ENCODE measurements at regions not wholly inside any gene's neighbourhood (a gene's known extent, or its start where the extent isn't known, plus 50 kb on each side); places are given as distances from the start of the nearest gene placed in this dataset.
"Not testable (repeated sequence)": the region's sequence is repeated elsewhere in the genome, so short reads cannot be mapped to it uniquely, and the experiment has no call there.

- DNase-seq (ENCODE audit: insufficient read length, low spot score), result no peak
Observed at GRCh38 chr3:105093371-105094252, 273.1 kb upstream of the ALCAM start.

DNA sequence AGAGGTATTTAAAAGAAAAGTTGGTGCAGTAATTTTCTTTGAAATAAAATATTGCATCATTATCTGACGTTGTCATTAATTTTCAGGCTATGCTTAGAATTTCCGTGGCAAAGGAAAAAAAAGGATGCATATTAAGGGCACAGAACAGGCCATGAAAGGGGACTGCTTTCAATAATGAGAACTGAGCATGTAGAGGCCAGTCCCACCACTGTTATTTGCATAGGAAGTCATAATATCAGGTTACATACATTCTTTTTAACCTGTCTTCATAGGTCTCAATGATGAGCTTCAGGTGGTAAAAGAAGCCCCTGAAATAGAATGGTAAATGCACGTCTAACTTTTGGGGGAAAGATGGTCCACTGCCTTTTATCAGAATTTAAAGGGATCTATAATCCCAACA is 272.1 kb upstream of the ALCAM start:
- FAIRE-seq (no peak), DNase-seq (ENCODE audit: insufficient read length, low spot score) (no peak)

More at GRCh38 chr3:105093371-105094252, 273.1 kb upstream of the ALCAM start:
- FAIRE-seq, result no peak

GRCh38 chr3:105096071-105096470 is 270.6 kb upstream of the ALCAM start:
- no peak for FAIRE-seq
- no peak for DNase-seq (ENCODE audit: insufficient read length, low spot score)

DNA sequence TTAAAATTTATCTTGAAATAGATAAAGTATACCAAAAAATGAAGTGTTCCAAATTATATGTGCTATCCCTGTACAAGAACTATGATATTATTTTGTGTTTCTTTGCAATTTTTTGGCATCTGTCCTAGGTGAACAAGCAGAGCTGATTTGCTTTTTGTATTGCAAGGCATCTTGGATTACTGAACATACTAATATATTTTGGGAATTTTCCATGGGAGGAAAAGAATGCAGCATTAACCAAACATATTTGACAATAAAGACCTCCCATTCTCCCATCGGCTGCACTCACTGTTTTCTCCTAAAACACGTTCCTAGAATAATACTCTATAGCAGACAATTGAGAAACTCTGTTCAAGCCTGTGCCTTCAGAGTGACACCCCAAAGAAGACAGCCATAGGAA is 265.1 kb upstream of the ALCAM start:
- no peak for FAIRE-seq
- DNase-seq (ENCODE audit: insufficient read length, low spot score), result no peak

GRCh38 chr3:105103139-105103538 is 263.6 kb upstream of the ALCAM start:
- no peak for FAIRE-seq

GRCh38 chr3:105108823-105109222 is 257.9 kb upstream of the ALCAM start:
- FAIRE-seq (no peak), DNase-seq (ENCODE audit: insufficient read length, low spot score) (no peak)

More at GRCh38 chr3:105103139-105103538, 263.6 kb upstream of the ALCAM start:
- no peak for DNase-seq (ENCODE audit: insufficient read length, low spot score)

DNA sequence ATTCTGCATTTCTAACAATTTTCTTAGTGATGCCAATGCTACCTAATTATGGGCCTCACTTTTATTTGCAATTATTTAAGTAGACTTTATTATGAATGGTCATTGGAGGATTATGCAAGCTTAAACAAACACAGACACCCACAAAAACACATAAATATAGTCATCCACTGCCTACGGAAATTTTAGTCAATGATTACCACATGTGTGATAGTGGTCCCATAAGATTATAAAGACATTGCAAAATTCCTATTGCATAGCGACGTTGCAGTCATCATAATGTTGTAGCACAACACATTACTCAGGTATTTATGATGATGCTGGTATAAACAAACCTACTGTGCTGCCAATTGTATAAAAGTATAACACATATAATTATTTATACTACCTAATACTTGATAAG is 247.8 kb upstream of the ALCAM start:
- DNase-seq (ENCODE audit: insufficient read length, low spot score) (no peak), FAIRE-seq (no peak)

DNA sequence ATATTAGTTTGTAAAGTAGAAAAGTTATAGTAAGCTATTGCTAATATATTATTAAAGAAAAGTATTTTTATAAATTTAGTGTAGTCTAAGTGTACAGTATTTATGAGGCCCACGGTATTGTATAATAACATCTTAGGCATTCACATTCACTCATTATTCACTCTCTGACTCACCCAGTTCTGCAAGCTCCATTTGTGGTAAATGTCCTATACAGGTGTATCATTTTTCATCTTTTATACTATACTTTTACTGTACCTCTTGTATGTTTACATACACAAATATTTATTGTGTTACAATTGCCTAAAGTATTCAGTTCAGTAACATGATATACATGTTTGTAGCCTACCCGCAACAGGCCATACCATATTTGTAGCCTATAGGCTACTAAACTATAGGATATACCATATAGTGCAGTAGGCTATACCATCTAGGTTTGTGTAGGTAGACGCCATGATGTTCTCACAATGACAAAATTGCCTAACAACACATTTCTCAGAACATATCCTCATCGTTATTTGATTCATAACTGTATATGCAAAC is 246.8 kb upstream of the ALCAM start:
- DNase-seq (ENCODE audit: insufficient read length, low spot score) (no peak), FAIRE-seq (no peak)

GRCh38 chr3:105130911-105131310 is 235.8 kb upstream of the ALCAM start:
- FAIRE-seq, result no peak
- no peak for DNase-seq (ENCODE audit: insufficient read length, low spot score)

DNA sequence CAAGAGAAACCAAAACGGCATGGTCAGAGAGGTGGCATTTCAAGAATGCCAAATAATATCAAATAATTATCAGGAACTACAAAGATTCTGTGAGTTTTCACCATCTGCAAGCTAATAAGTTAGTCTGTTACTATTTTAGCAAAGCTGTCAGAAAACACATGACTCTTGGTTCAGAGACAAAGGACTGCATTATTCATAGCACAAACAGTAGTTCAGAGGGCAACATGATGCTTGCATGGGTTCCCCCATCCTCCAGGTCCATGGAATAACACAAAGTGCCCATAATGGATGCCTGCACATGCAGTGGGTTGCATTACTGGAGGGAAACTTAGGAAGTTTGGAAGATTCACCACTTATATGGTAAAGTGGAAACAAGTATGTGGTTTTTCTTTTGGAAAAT is 228.8 kb upstream of the ALCAM start:
- DNase-seq (ENCODE audit: insufficient read length, low spot score), result no peak
- FAIRE-seq, result no peak

GRCh38 chr3:105139881-105140560 is 226.7 kb upstream of the ALCAM start:
- DNase-seq (ENCODE audit: insufficient read length, low spot score) (no peak), FAIRE-seq (no peak)

GRCh38 chr3:105140899-105141367 is 225.8 kb upstream of the ALCAM start:
- FAIRE-seq (no peak), DNase-seq (ENCODE audit: insufficient read length, low spot score) (no peak)

DNA sequence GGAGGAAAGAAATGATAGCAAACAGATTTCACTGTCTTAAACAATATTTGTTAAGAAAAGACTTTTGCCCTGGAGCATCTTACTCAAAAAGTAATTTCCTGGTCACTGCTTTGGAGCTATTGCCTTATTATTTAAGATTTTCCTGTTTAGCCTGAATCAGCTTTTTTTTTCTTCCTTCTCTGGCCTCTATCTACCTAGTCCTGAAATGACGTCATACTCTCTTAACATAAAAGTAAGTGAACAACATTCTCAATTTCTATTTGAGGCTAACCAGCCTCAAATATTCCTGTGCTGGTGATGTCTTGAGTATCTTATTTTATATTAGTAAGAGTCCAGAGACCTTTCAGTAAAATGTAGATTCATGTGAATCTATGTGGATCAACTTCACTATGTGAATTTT is 221.9 kb upstream of the ALCAM start:
- DNase-seq (ENCODE audit: insufficient read length, low spot score) (no peak), FAIRE-seq (no peak)

DNA sequence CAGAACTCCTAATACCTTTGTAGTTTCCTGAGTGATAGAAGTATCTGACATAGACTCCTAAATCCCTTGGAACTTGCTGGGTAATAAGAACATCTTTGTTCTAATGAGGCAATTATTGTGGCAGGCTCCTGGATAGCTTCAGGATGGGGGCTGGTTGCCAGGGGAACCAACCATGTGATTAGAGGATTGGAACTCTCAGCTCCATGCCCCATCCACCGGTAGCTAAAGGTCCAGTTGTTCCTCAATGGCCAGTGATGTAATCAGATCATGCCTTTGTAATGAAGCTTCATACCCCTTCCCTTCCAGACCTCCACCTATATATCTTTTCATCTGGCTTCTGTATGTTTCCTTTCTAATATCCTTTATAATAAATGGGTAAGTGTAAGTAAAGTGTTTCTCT is 221.2 kb upstream of the ALCAM start:
- FAIRE-seq, result no peak

DNA sequence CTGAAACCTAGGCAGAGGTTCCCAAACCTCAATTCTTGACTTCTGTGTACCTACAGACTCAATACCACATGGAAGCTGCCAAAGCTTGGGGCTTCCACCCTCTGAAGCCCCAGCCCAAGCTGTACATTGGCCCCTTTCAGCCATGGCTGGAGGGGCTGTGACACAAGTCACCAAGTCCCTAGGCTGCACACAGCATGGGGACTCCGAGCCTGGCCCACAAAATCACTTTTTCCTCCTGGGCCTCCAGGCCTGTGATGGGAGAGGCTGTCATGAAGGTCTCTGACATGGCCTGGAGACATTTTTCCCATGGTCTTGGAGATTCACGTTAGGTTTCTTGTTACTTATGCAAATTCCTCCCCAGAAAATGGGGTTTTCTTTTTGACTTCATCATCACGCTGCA is 217.5 kb upstream of the ALCAM start:
- FAIRE-seq; DNase-seq (ENCODE audit: insufficient read length, low spot score): not testable (repeated sequence)

More for the DNA sequence above, 221.2 kb upstream of the ALCAM start:
- DNase-seq (ENCODE audit: insufficient read length, low spot score), result no peak

GRCh38 chr3:105152987-105153386 is 213.7 kb upstream of the ALCAM start:
- no peak for FAIRE-seq
- DNase-seq (ENCODE audit: insufficient read length, low spot score), result no peak

DNA sequence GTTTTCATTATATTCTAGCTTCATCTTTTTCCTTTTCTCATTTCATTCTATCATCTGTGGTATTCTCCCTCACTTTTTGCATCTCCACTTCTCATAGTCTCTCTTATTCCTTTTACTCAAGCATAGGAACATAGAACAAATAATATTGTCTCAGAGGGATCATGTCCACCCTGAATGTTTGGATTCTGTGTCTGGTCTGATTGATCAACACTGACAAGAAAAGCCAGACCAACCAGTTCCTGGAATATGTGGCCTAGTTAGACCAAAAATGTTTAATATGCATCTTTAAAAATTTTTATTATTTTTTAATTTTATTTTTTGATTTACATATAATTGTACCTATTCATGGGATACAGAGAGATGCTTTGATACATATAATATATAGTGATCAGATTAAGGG is 212.0 kb upstream of the ALCAM start:
- no peak for FAIRE-seq
- no peak for DNase-seq (ENCODE audit: insufficient read length, low spot score)

DNA sequence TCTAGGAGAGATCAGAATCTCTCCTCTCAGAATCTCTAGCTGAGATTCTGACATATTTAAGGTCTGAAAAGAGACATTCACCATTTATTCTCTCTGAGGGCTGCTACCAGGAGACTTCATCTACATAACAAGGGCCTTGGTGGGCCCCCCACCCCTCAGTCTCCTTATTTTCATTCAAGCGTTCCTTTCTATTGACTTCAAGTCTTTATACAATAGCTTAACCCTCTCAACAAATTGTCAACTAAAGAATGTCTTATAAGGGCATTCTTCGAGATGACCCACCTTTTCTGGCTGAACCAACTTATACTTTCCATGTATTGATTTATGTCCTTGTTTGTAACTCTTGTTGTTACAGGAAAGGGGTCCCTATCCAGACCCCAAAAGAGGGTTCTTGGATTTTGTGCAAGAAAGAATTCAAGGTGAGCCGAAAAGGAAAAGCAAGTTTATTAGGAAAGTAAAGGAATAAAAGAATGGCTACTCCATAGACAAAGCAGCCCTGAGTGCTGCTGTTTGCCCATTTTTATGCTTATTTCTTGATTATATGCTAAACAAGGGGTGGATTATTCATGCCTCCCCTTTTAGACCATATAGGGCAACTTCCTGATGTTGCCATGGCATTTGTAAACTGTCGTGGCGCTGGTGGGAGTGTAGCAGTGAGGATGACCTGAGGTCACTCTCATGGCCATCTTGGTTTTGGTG is 209.5 kb upstream of the ALCAM start:
- DNase-seq (ENCODE audit: insufficient read length, low spot score), result no peak
- FAIRE-seq, result no peak

DNA sequence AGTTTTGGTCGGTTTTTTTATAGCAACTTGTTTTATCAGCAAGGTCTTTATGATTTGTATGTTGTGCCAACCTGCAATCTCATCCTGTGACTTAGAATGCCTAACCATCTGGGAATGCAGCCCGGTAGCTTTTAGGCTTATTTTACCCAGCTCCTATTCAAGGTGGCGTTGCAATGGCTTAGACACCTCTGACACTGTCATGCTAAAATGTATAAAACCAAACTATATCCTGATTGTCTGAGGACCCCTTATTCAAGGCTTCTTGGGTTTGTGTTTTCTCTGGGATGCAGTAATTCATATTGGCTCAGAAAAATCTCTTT is 209.0 kb upstream of the ALCAM start:
- no peak for FAIRE-seq
- DNase-seq (ENCODE audit: insufficient read length, low spot score), result no peak

- FAIRE-seq, result no peak
- no peak for DNase-seq (ENCODE audit: insufficient read length, low spot score)
Observed at GRCh38 chr3:105158286-105158685, 208.4 kb upstream of the ALCAM start.

- no peak for FAIRE-seq
Observed at GRCh38 chr3:105162448-105162847, 204.3 kb upstream of the ALCAM start.

More at GRCh38 chr3:105162448-105162847, 204.3 kb upstream of the ALCAM start:
- DNase-seq (ENCODE audit: insufficient read length, low spot score), result no peak
